Osteocyte (in vitro differentiated cells): ENCODE measurements at regions not wholly inside any gene's neighbourhood (a gene's known extent, or its start where the extent isn't known, plus 50 kb on each side); places are given as distances from the start of the nearest gene placed in this dataset.

Experiments
- DNase-seq: peaks from one replicate; pipeline ENCODE4 v3.0.0; 2021; ENCODE audit warnings: mixed read lengths; ENCODE audit not compliant: unreplicated experiment; ENCODE audit errors: extremely low spot score
- H3K27ac Mint-ChIP-seq: one replicate; pipeline ENCODE4 v1.8.0; 2021; ENCODE audit warnings: mild to moderate bottlenecking, mixed read lengths; ENCODE audit not compliant: unreplicated experiment
- H3K27me3 Mint-ChIP-seq: one replicate; pipeline ENCODE4 v1.8.0; 2021; ENCODE audit warnings: mixed read lengths; ENCODE audit not compliant: unreplicated experiment
- H3K36me3 Mint-ChIP-seq: one replicate; pipeline ENCODE4 v1.8.0; 2021; ENCODE audit warnings: mixed read lengths; ENCODE audit not compliant: unreplicated experiment
- H3K4me1 Mint-ChIP-seq: one replicate; pipeline ENCODE4 v1.8.0; 2021; ENCODE audit warnings: mixed read lengths; ENCODE audit not compliant: unreplicated experiment
- H3K4me3 Mint-ChIP-seq: one replicate; pipeline ENCODE4 v1.8.0; 2021; ENCODE audit warnings: mild to moderate bottlenecking, moderate library complexity, mixed read lengths; ENCODE audit not compliant: unreplicated experiment
- H3K9me3 Mint-ChIP-seq: one replicate; pipeline ENCODE4 v1.8.0; 2021; ENCODE audit warnings: mixed read lengths; ENCODE audit not compliant: unreplicated experiment
- CTCF ChIP-seq: fragments of 200-600 bp; sonication (generic); IDR thresholded peaks from 2 replicates; pipeline ENCODE4 v1.5.0; 2021; ENCODE audit warnings: antibody characterized with exemption, mild to moderate bottlenecking, moderate library complexity

- no peak for DNase-seq
- Mint-ChIP-seq H3K36me3 (no peaks in the 10 kb centered on the region), H3K9me3 (peaks cover 33% of the 10 kb centered on the region), H3K27me3 (no peaks in the 10 kb centered on the region), H3K27ac (no peak overlapping the region), H3K4me1 (no peaks in the 10 kb centered on the region), H3K4me3 (no peak overlapping the region)
- no peak for TF ChIP-seq CTCF
Observed at GRCh38 chr15:93399121-93399520, 310.1 kb upstream of the RGMA start.

- Mint-ChIP-seq H3K4me3 (no peak overlapping the region), H3K27me3 (no peaks in the 10 kb centered on the region), H3K36me3 (no peaks in the 10 kb centered on the region), H3K4me1 (no peaks in the 10 kb centered on the region), H3K27ac (no peak overlapping the region), H3K9me3 (peaks cover 8% of the 10 kb centered on the region)
- DNase-seq = no peak
- no peak for TF ChIP-seq CTCF
Observed at GRCh38 chr15:93389211-93389610, 300.2 kb upstream of the RGMA start.

- peaks cover 3% of the 10 kb centered on the region for H3K9me3 Mint-ChIP-seq
- no peak for DNase-seq
- H3K4me1 Mint-ChIP-seq = no peaks in the 10 kb centered on the region
- H3K27me3 Mint-ChIP-seq = no peaks in the 10 kb centered on the region
- no peak for TF ChIP-seq CTCF
- H3K27ac Mint-ChIP-seq = no peak overlapping the region
- H3K4me3 Mint-ChIP-seq = no peak overlapping the region
- no peaks in the 10 kb centered on the region for H3K36me3 Mint-ChIP-seq
Observed at GRCh38 chr15:93384886-93385285, 295.9 kb upstream of the RGMA start.

- peaks cover 3% of the 10 kb centered on the region for H3K9me3 Mint-ChIP-seq
- TF ChIP-seq CTCF = no peak
- H3K4me1 Mint-ChIP-seq = no peaks in the 10 kb centered on the region
- H3K27me3 Mint-ChIP-seq = no peaks in the 10 kb centered on the region
- no peak overlapping the region for H3K4me3 Mint-ChIP-seq
- no peak for DNase-seq
- no peaks in the 10 kb centered on the region for H3K36me3 Mint-ChIP-seq
- no peak overlapping the region for H3K27ac Mint-ChIP-seq
Observed at GRCh38 chr15:93382200-93382820, 293.3 kb upstream of the RGMA start.

- Mint-ChIP-seq H3K36me3 (no peaks in the 10 kb centered on the region), H3K27me3 (no peaks in the 10 kb centered on the region), H3K4me3 (no peak overlapping the region), H3K9me3 (peaks cover 8% of the 10 kb centered on the region), H3K4me1 (no peaks in the 10 kb centered on the region), H3K27ac (no peak overlapping the region)
- DNase-seq = no peak
- no peak for TF ChIP-seq CTCF
Observed at GRCh38 chr15:93378558-93378957, 289.5 kb upstream of the RGMA start.
